Tibial artery (tissue), 4 donors: ENCODE measurements at regions not wholly inside any gene's neighbourhood (a gene's known extent, or its start where the extent isn't known, plus 50 kb on each side); places are given as distances from the start of the nearest gene placed in this dataset.
"Not testable (repeated sequence)": the region's sequence is repeated elsewhere in the genome, so short reads cannot be mapped to it uniquely, and the experiment has no call there.

ENCODE experiments used
- DNase-seq, 2 donors: peaks; one replicate each; pipeline ENCODE4 v3.0.0-alpha.2; 2019
- H3K27ac ChIP-seq, 2 donors: fragments of 200-600 bp; sonication (generic) in 1 of 2; 1 replicate in 1 of 2; 2 replicates in 1 of 2; pipeline ENCODE4 v1.5.1; 2018 to 2019; ENCODE audit warnings: mild to moderate bottlenecking in 1 of 2
- H3K27me3 ChIP-seq, 2 donors: fragments of 200-600 bp; sonication (generic) in 1 of 2; one replicate each; pipeline versions ENCODE4 v1.5.1 to v1.6.0; 2016 to 2019
- H3K36me3 ChIP-seq, 3 donors: fragments of 200-600 bp; sonication (generic) in 2 of 3; one replicate each; pipeline ENCODE4 v1.5.1; 2016 to 2019; ENCODE audit warnings: mild to moderate bottlenecking in 2 of 3
- H3K4me1 ChIP-seq, 4 donors: fragments of 200-600 bp; sonication (generic) in 2 of 4; 1 replicate in 3 of 4; 2 replicates in 1 of 4; pipeline ENCODE4 v1.5.1; 2016 to 2019
- H3K4me3 ChIP-seq, 2 donors: fragments of 200-600 bp; sonication (generic) in 1 of 2; 1 replicate in 1 of 2; 2 replicates in 1 of 2; pipeline ENCODE4 v1.5.1; 2018 to 2019; ENCODE audit warnings: mild to moderate bottlenecking in 2 of 2
- H3K9me3 ChIP-seq, 3 donors: fragments of 200-600 bp; sonication (generic) in 1 of 3; one replicate each; pipeline ENCODE4 v1.5.1; 2016 to 2019
- CTCF ChIP-seq, 2 experiments: fragments of 200-600 bp in 1 of 2; fragments of 450-650 bp in 1 of 2; IDR thresholded peaks; one replicate each; pipeline ENCODE4 v1.5.1; 2017 to 2019; ENCODE audit warnings: antibody characterized with exemption in 2 of 2, mild to moderate bottlenecking in 1 of 2, moderate library complexity in 1 of 2
- intact Hi-C: fragments of 100-400 bp; cut with DNase I; formaldehyde crosslinking; loops from one replicate; pipeline ENCODE4 v1.15.0; 2023; ENCODE audit warnings: low total_unique reads

GRCh38 chr5:136819526-136820302 is 454.4 kb upstream of the TRPC7 start:
- Histone ChIP-seq H3K4me1 (no peaks in the 10 kb centered on the region), H3K36me3 (no peaks in the 10 kb centered on the region), H3K27ac (no peak overlapping the region), H3K4me3 (no peak overlapping the region), H3K9me3 (no peaks in the 10 kb centered on the region), H3K27me3 (no peaks in the 10 kb centered on the region)
- intact Hi-C loops = no loop called here
- no peak for TF ChIP-seq CTCF (IDR thresholded peaks at IDR 0.05)
- DNase-seq = no peak

GRCh38 chr5:136816327-136816726 is 451.0 kb upstream of the TRPC7 start:
- H3K27ac ChIP-seq = no peak overlapping the region
- no peak for TF ChIP-seq CTCF (IDR thresholded peaks at IDR 0.05)
- H3K27me3 ChIP-seq = no peaks in the 10 kb centered on the region
- no peak overlapping the region for H3K4me3 ChIP-seq
- intact Hi-C loops = loop anchor here (2.0 kb wide), 1 partner anchor 46 kb away; no protein-coding TSS in a partner anchor
- peaks cover 0 to 2% (median 0%) of the 10 kb centered on the region in 4 donors for H3K4me1 ChIP-seq
- no peak for DNase-seq
- no peaks in the 10 kb centered on the region for H3K36me3 ChIP-seq
- no peaks in the 10 kb centered on the region for H3K9me3 ChIP-seq

- Histone ChIP-seq H3K4me1 (peaks cover 0 to 6% (median 0%) of the 10 kb centered on the region in 4 donors), H3K9me3 (no peaks in the 10 kb centered on the region), H3K27ac (no peak overlapping the region), H3K27me3 (no peaks in the 10 kb centered on the region), H3K4me3 (no peak overlapping the region), H3K36me3 (no peaks in the 10 kb centered on the region)
- no peak for TF ChIP-seq CTCF (IDR thresholded peaks at IDR 0.05)
- intact Hi-C loops = no loop called here
- DNase-seq = no peak
Observed at GRCh38 chr5:136814619-136815378, 449.5 kb upstream of the TRPC7 start.

- intact Hi-C loops, H3K4me3 ChIP-seq, H3K27ac ChIP-seq, H3K27me3 ChIP-seq, H3K9me3 ChIP-seq, H3K36me3 ChIP-seq, DNase-seq, H3K4me1 ChIP-seq: not testable (repeated sequence)
Observed at GRCh38 chr5:136812270-136812669, 446.9 kb upstream of the TRPC7 start.

GRCh38 chr5:136811551-136811950 is 446.2 kb upstream of the TRPC7 start:
- no peak overlapping the region for H3K27ac ChIP-seq

More at GRCh38 chr5:136811551-136811950, 446.2 kb upstream of the TRPC7 start:
- H3K9me3 ChIP-seq = no peaks in the 10 kb centered on the region
- H3K36me3 ChIP-seq = no peaks in the 10 kb centered on the region
- DNase-seq = no peak
- intact Hi-C loops = no loop called here
- H3K4me3 ChIP-seq = no peak overlapping the region
- peaks cover 0 to 6% (median 0%) of the 10 kb centered on the region in 4 donors for H3K4me1 ChIP-seq
- TF ChIP-seq CTCF (IDR thresholded peaks at IDR 0.05) = no peak
- no peaks in the 10 kb centered on the region for H3K27me3 ChIP-seq
